H9 (cell line): ENCODE measurements at regions not wholly inside any gene's neighbourhood (a gene's known extent, or its start where the extent isn't known, plus 50 kb on each side); places are given as distances from the start of the nearest gene placed in this dataset.

Source experiments
- DNase-seq: peaks from one replicate; pipeline ENCODE4 v3.0.0-alpha.2; 2017
- H2AFZ ChIP-seq: one replicate; pipeline ENCODE4 v1.6.1; 2013; ENCODE audit warnings: mild to moderate bottlenecking, low read length, control low read depth, moderate library complexity
- H2AK5ac ChIP-seq: 2 replicates; pipeline ENCODE4 v1.6.1; 2013; ENCODE audit warnings: low read length, control low read depth, mixed read lengths; ENCODE audit not compliant: insufficient read length
- H2BK120ac ChIP-seq: one replicate; pipeline ENCODE4 v1.6.1; 2013; ENCODE audit warnings: low read depth, mild to moderate bottlenecking, low read length, control low read depth, inconsistent platforms; ENCODE audit not compliant: poor library complexity, severe bottlenecking
- H2BK12ac ChIP-seq: 2 replicates; pipeline ENCODE4 v1.6.1; 2013; ENCODE audit warnings: low read length, control low read depth, mixed read lengths, low read depth; ENCODE audit not compliant: insufficient read length
- H2BK15ac ChIP-seq: 2 replicates; pipeline ENCODE4 v1.6.1; 2013; ENCODE audit warnings: low read depth, low read length, control low read depth
- H2BK20ac ChIP-seq: one replicate; pipeline ENCODE4 v1.6.1; 2013; ENCODE audit warnings: low read depth, mild to moderate bottlenecking, low read length, control low read depth, inconsistent platforms; ENCODE audit not compliant: poor library complexity, severe bottlenecking
- H2BK5ac ChIP-seq: 2 replicates; pipeline ENCODE4 v1.6.1; 2013; ENCODE audit warnings: low read length, control low read depth, mixed read lengths; ENCODE audit not compliant: insufficient read length
- H3K14ac ChIP-seq: 2 replicates; pipeline ENCODE4 v1.6.1; 2013; ENCODE audit warnings: low read length, control low read depth; ENCODE audit not compliant: insufficient read depth
- H3K18ac ChIP-seq: 2 replicates; pipeline ENCODE4 v1.6.1; 2013; ENCODE audit warnings: low read depth, mild to moderate bottlenecking, mixed read lengths, low read length, control low read depth; ENCODE audit not compliant: insufficient read length
- H3K23ac ChIP-seq: 2 replicates; pipeline ENCODE4 v1.6.1; 2013; ENCODE audit warnings: low read length, control low read depth, mixed read lengths, low read depth; ENCODE audit not compliant: insufficient read length
- H3K23me2 ChIP-seq: 2 replicates; pipeline ENCODE4 v1.6.1; 2013; ENCODE audit warnings: low read depth, mild to moderate bottlenecking, mixed read lengths, low read length, control low read depth; ENCODE audit not compliant: insufficient read length, poor library complexity, severe bottlenecking
- H3K27ac ChIP-seq: 2 replicates; pipeline ENCODE4 v1.5.1; 2013; ENCODE audit warnings: low read length, control low read depth, mixed read lengths, low read depth; ENCODE audit not compliant: insufficient read length
- H3K27me3 ChIP-seq: 2 replicates; pipeline ENCODE4 v1.6.1; 2013; ENCODE audit warnings: low read length, control low read depth, inconsistent platforms; ENCODE audit not compliant: insufficient read depth
- H3K4ac ChIP-seq: 2 replicates; pipeline ENCODE4 v1.6.1; 2013; ENCODE audit warnings: low read depth, mild to moderate bottlenecking, control low read depth, inconsistent platforms, low read length, moderate library complexity
- H3K4me1 ChIP-seq: 2 replicates; pipeline ENCODE4 v1.6.1; 2013; ENCODE audit warnings: low read length, control low read depth, inconsistent platforms; ENCODE audit not compliant: insufficient read depth
- H3K4me2 ChIP-seq: 2 replicates; pipeline ENCODE4 v1.6.1; 2013; ENCODE audit warnings: low read length, control low read depth, mixed read lengths; ENCODE audit not compliant: insufficient read length, insufficient read depth
- H3K56ac ChIP-seq: 2 replicates; pipeline ENCODE4 v1.6.1; 2013; ENCODE audit warnings: low read depth, mild to moderate bottlenecking, mixed read lengths, low read length, control low read depth; ENCODE audit not compliant: insufficient read length
- H3K79me1 ChIP-seq: 2 replicates; pipeline ENCODE4 v1.6.1; 2013; ENCODE audit warnings: low read depth, mild to moderate bottlenecking, moderate library complexity, low read length, control low read depth, inconsistent platforms; ENCODE audit not compliant: insufficient read depth, poor library complexity, severe bottlenecking
- H3K79me2 ChIP-seq: 2 replicates; pipeline ENCODE4 v1.6.1; 2013; ENCODE audit warnings: low read length, control low read depth, inconsistent platforms; ENCODE audit not compliant: insufficient read depth
- H3K9ac ChIP-seq: 2 replicates; pipeline ENCODE4 v1.6.1; 2013; ENCODE audit warnings: low read length, control low read depth, mixed read lengths; ENCODE audit not compliant: insufficient read length; ENCODE audit errors: extremely low read depth
- H3K9me3 ChIP-seq: one replicate; pipeline ENCODE4 v1.6.1; 2013; ENCODE audit warnings: low read depth, low read length, inconsistent platforms; ENCODE audit not compliant: control insufficient read depth
- H3T11ph ChIP-seq: one replicate; pipeline ENCODE4 v1.6.1; 2013; ENCODE audit warnings: mild to moderate bottlenecking, low read length, control low read depth, inconsistent platforms
- H4K20me1 ChIP-seq: one replicate; pipeline ENCODE4 v1.6.1; 2013; ENCODE audit not compliant: control insufficient read depth, insufficient read length, insufficient read depth
- H4K5ac ChIP-seq: 2 replicates; pipeline ENCODE4 v1.6.1; 2013; ENCODE audit warnings: low read depth, mild to moderate bottlenecking, mixed read lengths, low read length, control low read depth; ENCODE audit not compliant: insufficient read length
- H4K8ac ChIP-seq: replicated peaks from 2 replicates; pipeline ENCODE4 v1.6.1; 2013; ENCODE audit warnings: low read length, control low read depth, mixed read lengths, low read depth; ENCODE audit not compliant: insufficient read length
- H4K91ac ChIP-seq: 2 replicates; pipeline ENCODE4 v1.6.1; 2013; ENCODE audit warnings: low read depth, mild to moderate bottlenecking, moderate library complexity, mixed read lengths, low read length, control low read depth; ENCODE audit not compliant: insufficient read length
- H3K27ac Mint-ChIP-seq, 3 experiments: 2 replicates in 2 of 3; 3 replicates in 1 of 3; pipeline ENCODE4 v1.8.0; 2020 to 2021; ENCODE audit warnings: mixed read lengths in 3 of 3, mild to moderate bottlenecking in 1 of 3, moderate library complexity in 1 of 3
- H3K27me3 Mint-ChIP-seq: 2 replicates; pipeline ENCODE4 v1.8.0; 2021; ENCODE audit warnings: low read depth, mild to moderate bottlenecking, moderate library complexity, mixed read lengths
- H3K36me3 Mint-ChIP-seq, 3 experiments: 2 replicates in 2 of 3; 3 replicates in 1 of 3; pipeline ENCODE4 v1.8.0; 2020 to 2021; ENCODE audit warnings: low read depth in 3 of 3, mixed read lengths in 3 of 3; ENCODE audit not compliant: insufficient read depth in 1 of 3
- H3K4me1 Mint-ChIP-seq, 2 experiments: 2 replicates each; pipeline ENCODE4 v1.8.0; 2020; ENCODE audit warnings: mixed read lengths in 2 of 2
- H3K4me3 Mint-ChIP-seq, 2 experiments: 2 replicates in 1 of 2; 3 replicates in 1 of 2; pipeline ENCODE4 v1.8.0; 2020 to 2021; ENCODE audit warnings: mild to moderate bottlenecking in 2 of 2, mixed read lengths in 2 of 2, moderate library complexity in 1 of 2
- H3K9me3 Mint-ChIP-seq, 2 experiments: 2 replicates in 1 of 2; 3 replicates in 1 of 2; pipeline ENCODE4 v1.8.0; 2020; ENCODE audit warnings: mild to moderate bottlenecking in 2 of 2, mixed read lengths in 2 of 2, moderate library complexity in 1 of 2
- WGBS: extraction: QIAGEN DNeasy Blood & Tissue Kit; methylation state at CpG from one replicate; pipeline ENCODE4 v1.1.7; 2013; ENCODE audit warnings: missing lambda C conversion rate, low lambda C conversion rate, mixed read lengths; ENCODE audit not compliant: insufficient read length; ENCODE audit errors: extremely low coverage; 5-methylcytosine and 5-hydroxymethylcytosine counted together
- TF ChIP-seq, protein P1 (sequence below): fragments of 200-600 bp; sonication (generic); conservative IDR thresholded peaks from 3 replicates; pipeline ENCODE4 v1.8.0; 2021; ENCODE audit warnings: antibody characterized with exemption, mild to moderate bottlenecking

DNA sequence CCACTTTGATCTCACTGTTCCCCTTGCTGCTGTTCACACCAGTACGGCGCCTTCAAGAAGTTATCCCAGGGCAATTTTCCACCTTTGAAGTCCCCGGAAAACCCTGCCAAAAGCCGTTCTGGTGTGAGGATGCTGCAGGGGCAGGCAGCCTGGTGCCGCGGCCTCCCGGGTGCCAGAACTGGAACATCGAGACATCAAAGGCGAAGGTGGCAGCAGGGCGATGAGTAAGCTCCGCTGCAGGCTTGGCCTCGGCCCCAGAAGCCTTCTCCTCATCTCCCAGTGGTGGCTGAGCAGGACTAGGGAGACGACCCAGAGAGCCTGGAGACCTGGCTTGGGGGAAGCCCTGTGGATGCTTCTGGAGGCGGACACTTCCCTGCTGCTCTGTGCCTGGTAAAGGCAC lies 115.3 kb upstream of the MSX2 start:
- TF ChIP-seq, protein P1, sequence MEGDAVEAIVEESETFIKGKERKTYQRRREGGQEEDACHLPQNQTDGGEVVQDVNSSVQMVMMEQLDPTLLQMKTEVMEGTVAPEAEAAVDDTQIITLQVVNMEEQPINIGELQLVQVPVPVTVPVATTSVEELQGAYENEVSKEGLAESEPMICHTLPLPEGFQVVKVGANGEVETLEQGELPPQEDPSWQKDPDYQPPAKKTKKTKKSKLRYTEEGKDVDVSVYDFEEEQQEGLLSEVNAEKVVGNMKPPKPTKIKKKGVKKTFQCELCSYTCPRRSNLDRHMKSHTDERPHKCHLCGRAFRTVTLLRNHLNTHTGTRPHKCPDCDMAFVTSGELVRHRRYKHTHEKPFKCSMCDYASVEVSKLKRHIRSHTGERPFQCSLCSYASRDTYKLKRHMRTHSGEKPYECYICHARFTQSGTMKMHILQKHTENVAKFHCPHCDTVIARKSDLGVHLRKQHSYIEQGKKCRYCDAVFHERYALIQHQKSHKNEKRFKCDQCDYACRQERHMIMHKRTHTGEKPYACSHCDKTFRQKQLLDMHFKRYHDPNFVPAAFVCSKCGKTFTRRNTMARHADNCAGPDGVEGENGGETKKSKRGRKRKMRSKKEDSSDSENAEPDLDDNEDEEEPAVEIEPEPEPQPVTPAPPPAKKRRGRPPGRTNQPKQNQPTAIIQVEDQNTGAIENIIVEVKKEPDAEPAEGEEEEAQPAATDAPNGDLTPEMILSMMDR: no peak

More for the DNA sequence above, 115.3 kb upstream of the MSX2 start:
- no CpG with 5 or more reads among the region's 14 CpGs for whole genome bisulfite sequencing
- no peak overlapping the region for H2BK15ac ChIP-seq
- no peak overlapping the region for H2AK5ac ChIP-seq
- H2BK20ac ChIP-seq: no peak overlapping the region
- H3K23ac ChIP-seq: no peak overlapping the region
- H3K27ac Mint-ChIP-seq: no peak overlapping the region
- no peaks in the 10 kb centered on the region for H4K20me1 ChIP-seq
- no peak overlapping the region for H2BK120ac ChIP-seq
- H3K4me2 ChIP-seq: no peak overlapping the region
- H3K9me3 Mint-ChIP-seq: peaks cover 0 to 4% of the 10 kb centered on the region in 2 experiments; a peak in 2 of 5 replicates
- no peak overlapping the region for H3K4ac ChIP-seq
- H3K79me1 ChIP-seq: no peaks in the 10 kb centered on the region
- no peak overlapping the region for H3K27ac ChIP-seq
- H3K18ac ChIP-seq: no peak overlapping the region
- H4K8ac ChIP-seq: no peak overlapping the region
- H3K27me3 ChIP-seq: no peaks in the 10 kb centered on the region
- no peak overlapping the region for H2BK5ac ChIP-seq
- no peaks in the 10 kb centered on the region for H3K79me2 ChIP-seq
- no peaks in the 10 kb centered on the region; the same call in 1 of the 2 replicates for H3K27me3 Mint-ChIP-seq
- no peaks in the 10 kb centered on the region for H3K4me1 ChIP-seq
- no peak overlapping the region for H3T11ph ChIP-seq
- DNase-seq: no peak
- H3K4me3 Mint-ChIP-seq: no peak overlapping the region
- H3K23me2 ChIP-seq: no peaks in the 10 kb centered on the region
- H3K14ac ChIP-seq: no peak overlapping the region
- no peak overlapping the region for H4K5ac ChIP-seq
- H3K56ac ChIP-seq: no peak overlapping the region
- H3K4me1 Mint-ChIP-seq: no peaks in the 10 kb centered on the region
- no peak overlapping the region for H3K9ac ChIP-seq
- H2AFZ ChIP-seq: no peak overlapping the region
- peaks cover 0 to 2% (median 0%) of the 10 kb centered on the region in 3 experiments; a peak in 1 of 7 replicates for H3K36me3 Mint-ChIP-seq
- no peaks in the 10 kb centered on the region for H3K9me3 ChIP-seq
- H2BK12ac ChIP-seq: no peak overlapping the region
- no peak overlapping the region for H4K91ac ChIP-seq
